ENCODE measurements at regions not wholly inside any gene's neighbourhood (a gene's known extent, or its start where the extent isn't known, plus 50 kb on each side); places are given as distances from the start of the nearest gene placed in this dataset.
A peak's percentile ranks its signal among the peaks of the same experiment; 100 is the strongest.

GRCh38 chr4:123284168-123284567, 112.4 kb upstream of the SPRY1 start:
- BruUV-seq (replicated peaks): no TSS peak
- Histone ChIP-seq H3K27ac (ENCODE audit: low read depth, low read length, poor library complexity, severe bottlenecking) (peak overlapping the region; percentile 20), H3K4me1 (ENCODE audit: insufficient read depth, low read length, poor library complexity, severe bottlenecking) (peaks cover 26% of the 10 kb centered on the region), H3K36me3 (ENCODE audit: insufficient read depth, low read length, poor library complexity, severe bottlenecking) (no peaks in the 10 kb centered on the region), H3K9me3 (ENCODE audit: low read depth, low read length, poor library complexity, severe bottlenecking) (no peaks in the 10 kb centered on the region), H3K27me3 (replicated peaks; ENCODE audit: insufficient read depth, low read depth, low read length, poor library complexity) (no peaks in the 10 kb centered on the region), H3K4me3 (ENCODE audit: low read depth, low read length, poor library complexity, severe bottlenecking) (no peak overlapping the region)
- no peak for TF ChIP-seq EZH2 (IDR thresholded peaks at IDR 0.05; ENCODE audit: borderline replicate concordance, low read depth, low read length, poor library complexity, severe bottlenecking)
- no peak for TF ChIP-seq CTCF (conservative IDR thresholded peaks at IDR 0.05; ENCODE audit: low read depth, low read length)
- DNase-seq (ENCODE audit: low spot score): peak; percentile 48
- ChIA-PET POLR2A (ENCODE audit: low non-redundant PET) (no interaction called here), CTCF (no interaction called here)
- intact Hi-C loops (cut with micrococcal nuclease; ENCODE audit: unreplicated experiment): no loop called here

GRCh38 chr4:123286903-123287466, 109.6 kb upstream of the SPRY1 start:
- Histone ChIP-seq H3K27ac (ENCODE audit: low read depth, low read length, poor library complexity, severe bottlenecking) (no peak overlapping the region), H3K36me3 (ENCODE audit: insufficient read depth, low read length, poor library complexity, severe bottlenecking) (no peaks in the 10 kb centered on the region), H3K4me1 (ENCODE audit: insufficient read depth, low read length, poor library complexity, severe bottlenecking) (peaks cover 26% of the 10 kb centered on the region), H3K4me3 (ENCODE audit: low read depth, low read length, poor library complexity, severe bottlenecking) (no peak overlapping the region), H3K9me3 (ENCODE audit: low read depth, low read length, poor library complexity, severe bottlenecking) (peaks cover 12% of the 10 kb centered on the region), H3K27me3 (replicated peaks; ENCODE audit: insufficient read depth, low read depth, low read length, poor library complexity) (no peaks in the 10 kb centered on the region)
- ChIA-PET CTCF (no interaction called here), POLR2A (ENCODE audit: low non-redundant PET) (no interaction called here)
- TF ChIP-seq EZH2 (IDR thresholded peaks at IDR 0.05; ENCODE audit: borderline replicate concordance, low read depth, low read length, poor library complexity, severe bottlenecking): no peak
- no peak for TF ChIP-seq CTCF (conservative IDR thresholded peaks at IDR 0.05; ENCODE audit: low read depth, low read length)
- DNase-seq (ENCODE audit: low spot score): no peak
- intact Hi-C loops (cut with micrococcal nuclease; ENCODE audit: unreplicated experiment): no loop called here
- no TSS peak for BruUV-seq (replicated peaks)

- Histone ChIP-seq H3K36me3 (ENCODE audit: insufficient read depth, low read length, poor library complexity, severe bottlenecking) (no peaks in the 10 kb centered on the region), H3K27ac (ENCODE audit: low read depth, low read length, poor library complexity, severe bottlenecking) (no peak overlapping the region), H3K4me1 (ENCODE audit: insufficient read depth, low read length, poor library complexity, severe bottlenecking) (peaks cover 20% of the 10 kb centered on the region), H3K27me3 (replicated peaks; ENCODE audit: insufficient read depth, low read depth, low read length, poor library complexity) (no peaks in the 10 kb centered on the region), H3K9me3 (ENCODE audit: low read depth, low read length, poor library complexity, severe bottlenecking) (peaks cover 16% of the 10 kb centered on the region), H3K4me3 (ENCODE audit: low read depth, low read length, poor library complexity, severe bottlenecking) (no peak overlapping the region)
- CTCF ChIA-PET: no interaction called here
- DNase-seq (ENCODE audit: low spot score): no peak
- POLR2A ChIA-PET (ENCODE audit: low non-redundant PET): no interaction called here
- no TSS peak for BruUV-seq (replicated peaks)
- intact Hi-C loops (cut with micrococcal nuclease; ENCODE audit: unreplicated experiment): no loop called here
- TF ChIP-seq EZH2 (IDR thresholded peaks at IDR 0.05; ENCODE audit: borderline replicate concordance, low read depth, low read length, poor library complexity, severe bottlenecking): no peak
- TF ChIP-seq CTCF (conservative IDR thresholded peaks at IDR 0.05; ENCODE audit: low read depth, low read length): no peak
Measured at GRCh38 chr4:123288309-123289025, 108.1 kb upstream of the SPRY1 start.

Measured in A673 (cell line).